Activated B cell treated with CpG ODN at 0.5 μM for 24 hours (primary cell): ENCODE measurements at regions not wholly inside any gene's neighbourhood (a gene's known extent, or its start where the extent isn't known, plus 50 kb on each side); places are given as distances from the start of the nearest gene placed in this dataset.

Source experiments
- ATAC-seq: fragments of 200-7000 bp; cut with Tn5 transposase; one replicate; pipeline ENCODE4 v1.10.0; 2021; ENCODE audit warnings: low read depth, mild to moderate bottlenecking, moderate library complexity
- CTCF ChIA-PET: fragments of 350-600 bp; sonication (Branson Sonifier 250); formaldehyde crosslinking; loops from one replicate; lab custom pipeline; 2021; ENCODE audit warnings: antibody characterized with exemption; lab: Charles Lee
- POLR2A ChIA-PET: fragments of 350-600 bp; sonication (Branson Sonifier 250); formaldehyde crosslinking; loops from one replicate; lab custom pipeline; 2021; ENCODE audit warnings: antibody characterized with exemption; lab: Charles Lee
- DNase-seq: peaks from one replicate; pipeline ENCODE4 v3.0.0; 2022
- H3K27ac Mint-ChIP-seq: one replicate; pipeline ENCODE4 v1.8.0; 2020; ENCODE audit warnings: mixed read lengths
- H3K27me3 Mint-ChIP-seq: one replicate; pipeline ENCODE4 v1.8.0; 2021; ENCODE audit warnings: mixed read lengths
- H3K36me3 Mint-ChIP-seq: one replicate; pipeline ENCODE4 v1.8.0; 2021; ENCODE audit warnings: low read depth, mixed read lengths
- H3K4me1 Mint-ChIP-seq: one replicate; pipeline ENCODE4 v1.8.0; 2021; ENCODE audit warnings: mixed read lengths
- H3K4me3 Mint-ChIP-seq: one replicate; pipeline ENCODE4 v1.8.0; 2020; ENCODE audit warnings: mild to moderate bottlenecking, mixed read lengths
- H3K9me3 Mint-ChIP-seq: one replicate; pipeline ENCODE4 v1.8.0; 2020; ENCODE audit warnings: mixed read lengths
- intact Hi-C: fragments of 100-400 bp; cut with micrococcal nuclease; formaldehyde crosslinking; loops from one replicate; pipeline ENCODE4 v1.15.1; 2024
- TF ChIP-seq, protein P1 (sequence below): fragments of 200-600 bp; IDR thresholded peaks from one replicate; pipeline ENCODE4 v1.8.0; 2022; ENCODE audit warnings: antibody characterized with exemption, mild to moderate bottlenecking

DNA sequence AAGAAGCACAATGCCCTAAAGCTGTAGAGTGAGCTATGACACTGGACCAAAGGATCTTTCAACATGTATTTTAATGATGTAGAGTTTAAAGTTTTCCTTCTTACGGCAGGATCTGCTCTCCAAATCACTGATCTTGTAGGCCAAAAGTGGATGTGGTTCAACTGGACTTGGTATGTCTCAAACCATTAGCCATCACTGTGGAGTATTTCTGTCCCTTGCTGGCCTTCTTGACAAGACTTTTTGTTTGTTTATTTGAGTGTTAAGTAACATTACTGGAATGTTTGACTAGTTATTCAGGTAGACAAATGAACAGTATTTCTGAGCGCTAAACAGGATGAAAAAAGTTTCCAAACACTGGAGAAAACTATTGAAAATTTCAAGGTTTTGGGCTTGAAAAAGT is 472.7 kb upstream of the CFAP20DC start:
- Mint-ChIP-seq H3K9me3 (no peaks in the 10 kb centered on the region), H3K36me3 (no peaks in the 10 kb centered on the region), H3K27me3 (peaks cover 2% of the 10 kb centered on the region), H3K4me3 (no peak overlapping the region), H3K27ac (no peak overlapping the region), H3K4me1 (no peaks in the 10 kb centered on the region)
- ChIA-PET CTCF (no interaction called here), POLR2A (no interaction called here)
- intact Hi-C loops: no loop called here
- DNase-seq: no peak
- ATAC-seq: no peak
- TF ChIP-seq, protein P1, sequence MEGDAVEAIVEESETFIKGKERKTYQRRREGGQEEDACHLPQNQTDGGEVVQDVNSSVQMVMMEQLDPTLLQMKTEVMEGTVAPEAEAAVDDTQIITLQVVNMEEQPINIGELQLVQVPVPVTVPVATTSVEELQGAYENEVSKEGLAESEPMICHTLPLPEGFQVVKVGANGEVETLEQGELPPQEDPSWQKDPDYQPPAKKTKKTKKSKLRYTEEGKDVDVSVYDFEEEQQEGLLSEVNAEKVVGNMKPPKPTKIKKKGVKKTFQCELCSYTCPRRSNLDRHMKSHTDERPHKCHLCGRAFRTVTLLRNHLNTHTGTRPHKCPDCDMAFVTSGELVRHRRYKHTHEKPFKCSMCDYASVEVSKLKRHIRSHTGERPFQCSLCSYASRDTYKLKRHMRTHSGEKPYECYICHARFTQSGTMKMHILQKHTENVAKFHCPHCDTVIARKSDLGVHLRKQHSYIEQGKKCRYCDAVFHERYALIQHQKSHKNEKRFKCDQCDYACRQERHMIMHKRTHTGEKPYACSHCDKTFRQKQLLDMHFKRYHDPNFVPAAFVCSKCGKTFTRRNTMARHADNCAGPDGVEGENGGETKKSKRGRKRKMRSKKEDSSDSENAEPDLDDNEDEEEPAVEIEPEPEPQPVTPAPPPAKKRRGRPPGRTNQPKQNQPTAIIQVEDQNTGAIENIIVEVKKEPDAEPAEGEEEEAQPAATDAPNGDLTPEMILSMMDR: no peak

DNA sequence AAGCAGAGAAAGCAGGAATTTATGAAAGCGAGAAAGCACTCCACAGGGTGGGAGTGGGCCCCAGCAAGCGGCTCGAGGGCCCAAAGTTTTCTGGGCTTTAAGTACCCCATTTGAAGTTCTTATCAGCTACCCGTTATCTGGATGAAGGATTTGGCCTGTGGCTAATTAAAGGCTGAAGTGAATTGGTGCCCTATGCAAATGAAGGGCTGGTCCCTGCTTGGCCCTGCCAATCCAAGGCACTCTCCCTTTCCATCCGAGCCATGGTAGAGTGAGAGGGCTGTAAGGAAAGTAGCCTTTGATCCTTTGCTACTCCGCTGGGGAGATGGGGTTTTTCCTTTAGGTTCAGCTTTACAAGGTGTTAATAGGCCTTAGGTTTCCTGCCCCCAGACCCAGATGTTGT is 469.3 kb upstream of the CFAP20DC start:
- no peak for DNase-seq
- intact Hi-C loops: no loop called here
- ChIA-PET POLR2A (no interaction called here), CTCF (no interaction called here)
- Mint-ChIP-seq H3K27me3 (peaks cover 2% of the 10 kb centered on the region), H3K27ac (no peak overlapping the region), H3K9me3 (no peaks in the 10 kb centered on the region), H3K4me3 (no peak overlapping the region), H3K4me1 (no peaks in the 10 kb centered on the region), H3K36me3 (no peaks in the 10 kb centered on the region)
- no peak for ATAC-seq
- TF ChIP-seq, protein P1: no peak

DNA sequence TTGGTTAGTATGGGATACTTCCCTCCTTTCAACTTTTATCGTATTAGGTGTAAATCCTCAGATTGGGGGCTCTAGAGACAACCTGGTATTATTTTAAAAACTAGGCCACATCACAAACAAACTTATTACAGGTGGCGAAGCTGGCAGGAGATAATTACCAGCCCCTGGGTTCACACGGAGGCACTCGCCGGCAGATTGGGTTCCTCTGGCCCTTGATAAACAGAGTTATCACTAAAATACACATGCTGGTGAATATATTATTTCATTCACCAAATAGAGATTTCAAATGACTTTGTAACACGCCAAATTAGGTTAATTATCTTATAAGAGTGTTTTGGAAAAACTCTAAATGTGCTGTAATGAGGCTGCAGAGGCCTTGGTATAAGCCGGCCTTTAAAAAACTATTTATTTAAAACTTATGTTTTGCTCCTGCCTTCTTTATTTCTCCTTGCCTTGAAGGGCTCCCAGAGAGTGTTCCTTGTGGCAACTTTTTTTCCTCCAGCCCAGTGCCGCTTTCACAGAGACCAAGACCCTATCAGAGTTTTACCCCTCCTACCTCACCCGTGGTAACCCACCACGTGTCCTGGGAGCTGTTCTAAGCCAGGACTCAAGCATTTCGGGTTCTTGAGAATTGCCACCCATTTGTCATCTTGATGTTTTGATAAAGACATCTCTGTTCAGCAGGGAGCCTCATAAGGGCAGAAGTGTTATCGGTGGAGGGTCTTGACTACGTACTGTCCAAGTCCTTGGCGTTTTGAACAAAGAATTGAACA is 468.6 kb upstream of the CFAP20DC start:
- no peak for ATAC-seq
- Mint-ChIP-seq H3K4me1 (no peaks in the 10 kb centered on the region), H3K27me3 (no peaks in the 10 kb centered on the region), H3K4me3 (no peak overlapping the region), H3K36me3 (no peaks in the 10 kb centered on the region), H3K9me3 (no peaks in the 10 kb centered on the region), H3K27ac (no peak overlapping the region)
- no peak for DNase-seq
- POLR2A ChIA-PET: no interaction called here
- intact Hi-C loops: no loop called here
- CTCF ChIA-PET: no interaction called here
- TF ChIP-seq, protein P1: no peak

DNA sequence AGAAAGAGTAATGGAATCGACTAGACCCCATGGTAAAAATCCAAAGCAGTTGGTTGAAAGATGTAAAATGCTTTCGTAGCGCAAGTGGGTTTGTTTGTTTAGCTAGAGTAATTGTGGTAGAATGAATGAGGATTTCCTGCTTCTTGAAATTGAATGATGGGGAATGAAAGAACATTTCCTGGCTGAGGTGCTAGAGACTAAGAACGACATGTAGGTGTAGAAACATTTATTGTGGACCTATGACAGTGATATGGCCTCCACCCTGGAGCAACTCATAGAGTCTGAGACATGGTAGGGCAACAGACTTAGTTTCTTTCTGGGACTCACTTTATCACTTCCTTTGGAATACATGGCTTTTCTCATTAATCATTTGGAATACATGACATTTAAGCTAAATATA is 467.6 kb upstream of the CFAP20DC start:
- H3K9me3 Mint-ChIP-seq: no peaks in the 10 kb centered on the region
- no peaks in the 10 kb centered on the region for H3K27me3 Mint-ChIP-seq
- TF ChIP-seq, protein P1: no peak
- CTCF ChIA-PET: no interaction called here
- no peak overlapping the region for H3K27ac Mint-ChIP-seq
- DNase-seq (no peak), ATAC-seq (no peak)
- intact Hi-C loops: no loop called here
- no peaks in the 10 kb centered on the region for H3K4me1 Mint-ChIP-seq
- H3K4me3 Mint-ChIP-seq: no peak overlapping the region
- POLR2A ChIA-PET: no interaction called here
- H3K36me3 Mint-ChIP-seq: no peaks in the 10 kb centered on the region

DNA sequence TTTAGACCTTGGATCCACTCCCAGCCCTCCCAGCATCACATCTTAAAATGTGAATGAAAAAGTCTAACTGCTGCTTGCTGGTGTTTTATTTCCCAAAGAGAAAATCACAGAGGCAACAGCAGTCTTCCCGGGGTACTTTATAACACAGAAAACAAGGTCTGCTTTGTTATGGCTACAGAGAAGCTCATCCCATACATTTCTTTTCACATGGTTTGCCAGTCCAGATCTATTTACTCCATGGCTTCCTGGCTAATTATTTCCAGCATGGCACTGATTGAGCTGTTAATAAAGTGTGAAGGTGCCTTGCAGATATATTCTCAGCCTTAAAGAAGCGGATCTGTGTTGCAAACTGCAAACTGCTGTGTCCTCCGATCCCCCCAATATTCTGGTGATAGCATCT is 466.1 kb upstream of the CFAP20DC start:
- DNase-seq: no peak
- ATAC-seq: no peak
- Mint-ChIP-seq H3K4me3 (no peak overlapping the region), H3K4me1 (no peaks in the 10 kb centered on the region), H3K9me3 (no peaks in the 10 kb centered on the region), H3K27me3 (no peaks in the 10 kb centered on the region), H3K27ac (no peak overlapping the region), H3K36me3 (no peaks in the 10 kb centered on the region)
- ChIA-PET CTCF (no interaction called here), POLR2A (no interaction called here)
- intact Hi-C loops: no loop called here
- TF ChIP-seq, protein P1: no peak
